Mononuclear cell (primary cell): ENCODE measurements at regions not wholly inside any gene's neighbourhood (a gene's known extent, or its start where the extent isn't known, plus 50 kb on each side); places are given as distances from the start of the nearest gene placed in this dataset.

Experiments
- H3K27me3 ChIP-seq: 2 replicates; pipeline ENCODE4 v1.6.0; 2011; ENCODE audit warnings: low read length, control low read depth; ENCODE audit not compliant: insufficient read depth
- H3K4me1 ChIP-seq: 2 replicates; pipeline ENCODE4 v1.5.1; 2011; ENCODE audit warnings: mild to moderate bottlenecking, low read length, control low read depth; ENCODE audit not compliant: insufficient read depth
- H3K4me3 ChIP-seq: 2 replicates; pipeline ENCODE4 v1.5.1; 2011; ENCODE audit warnings: mild to moderate bottlenecking, low read length, moderate library complexity
- H3K9me3 ChIP-seq: 2 replicates; pipeline ENCODE4 v1.5.1; 2011; ENCODE audit warnings: low read depth, mild to moderate bottlenecking, control low read depth, low read length

DNA sequence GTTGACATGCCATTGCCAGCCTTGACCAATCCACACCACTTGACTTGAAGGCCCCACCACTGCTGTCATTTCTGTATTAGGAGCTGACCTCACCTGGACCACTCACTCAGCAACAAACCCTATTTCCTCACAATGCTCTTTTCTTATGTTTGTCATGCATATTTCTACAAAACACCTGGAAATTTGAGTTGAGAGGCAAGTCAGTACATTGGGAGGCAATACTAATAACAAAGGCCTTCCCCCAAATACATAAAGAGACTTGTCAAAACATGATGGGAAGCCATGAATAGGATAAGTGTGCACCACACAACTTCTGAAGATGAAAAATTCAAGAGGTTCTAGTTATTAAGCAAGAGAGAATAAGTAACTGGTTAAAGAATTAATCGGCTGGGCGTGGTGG is 77.9 kb upstream of the POU2AF2 start:
- no peak overlapping the region for H3K4me3 ChIP-seq
- no peaks in the 10 kb centered on the region for H3K9me3 ChIP-seq
- H3K4me1 ChIP-seq = no peaks in the 10 kb centered on the region
- no peaks in the 10 kb centered on the region for H3K27me3 ChIP-seq

GRCh38 chr11:111166598-111166997 is 78.9 kb upstream of the POU2AF2 start:
- Histone ChIP-seq H3K27me3 (no peaks in the 10 kb centered on the region), H3K4me1 (no peaks in the 10 kb centered on the region), H3K4me3 (no peak overlapping the region), H3K9me3 (no peaks in the 10 kb centered on the region)

DNA sequence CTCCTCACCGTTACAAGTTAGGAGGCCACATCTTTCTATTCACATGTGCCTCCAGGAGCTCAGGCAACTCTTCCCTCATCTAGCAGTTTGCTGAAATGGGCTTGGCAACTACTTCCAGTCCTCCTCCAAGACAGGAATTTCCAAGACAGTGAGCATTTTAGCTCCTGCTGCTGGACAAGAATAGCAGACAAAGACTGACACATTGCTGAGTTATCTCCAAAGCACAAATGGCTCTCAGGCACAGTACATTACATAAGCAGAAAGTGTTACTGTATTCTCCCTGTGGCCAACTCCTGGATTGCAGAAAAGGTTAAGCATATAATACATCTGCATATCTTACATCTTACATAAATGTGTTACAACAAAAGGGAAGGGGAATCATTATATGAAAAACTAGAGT is 83.2 kb upstream of the POU2AF2 start:
- no peaks in the 10 kb centered on the region for H3K4me1 ChIP-seq
- no peak overlapping the region for H3K4me3 ChIP-seq
- H3K27me3 ChIP-seq = no peaks in the 10 kb centered on the region
- H3K9me3 ChIP-seq = no peaks in the 10 kb centered on the region

DNA sequence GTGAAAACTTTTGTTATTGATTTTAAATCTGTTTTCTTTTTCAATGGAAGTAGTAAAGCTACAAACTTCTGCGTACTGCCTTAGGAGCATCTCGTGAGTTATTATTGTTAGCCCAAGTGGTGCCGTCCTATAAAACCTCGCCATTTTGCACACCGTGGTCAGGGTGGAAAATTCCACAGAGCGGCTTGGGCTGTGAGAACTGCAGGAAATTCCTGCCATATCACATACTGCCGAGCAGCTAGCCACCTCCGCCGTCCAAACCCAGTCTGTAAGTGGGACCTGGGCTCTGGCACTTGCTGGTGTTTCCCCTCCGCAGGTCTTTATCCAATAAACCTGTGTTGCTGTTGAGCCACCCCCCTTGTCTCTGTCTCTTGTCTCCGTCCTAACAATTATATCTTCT is 88.0 kb upstream of the POU2AF2 start:
- H3K27me3 ChIP-seq = no peaks in the 10 kb centered on the region
- H3K4me1 ChIP-seq = no peaks in the 10 kb centered on the region
- no peak overlapping the region for H3K4me3 ChIP-seq
- H3K9me3 ChIP-seq = no peaks in the 10 kb centered on the region

GRCh38 chr11:111155021-111155420 is 90.5 kb upstream of the POU2AF2 start:
- Histone ChIP-seq H3K4me1 (no peaks in the 10 kb centered on the region), H3K9me3 (no peaks in the 10 kb centered on the region), H3K4me3 (no peak overlapping the region), H3K27me3 (no peaks in the 10 kb centered on the region)

- Histone ChIP-seq H3K9me3 (no peaks in the 10 kb centered on the region), H3K4me3 (no peak overlapping the region), H3K27me3 (no peaks in the 10 kb centered on the region), H3K4me1 (no peaks in the 10 kb centered on the region)
These were observed 92.3 kb upstream of the POU2AF2 start for GRCh38 chr11:111153194-111153593.

GRCh38 chr11:111148953-111149352 is 96.6 kb upstream of the POU2AF2 start:
- no peaks in the 10 kb centered on the region for H3K9me3 ChIP-seq
- no peak overlapping the region for H3K4me3 ChIP-seq
- no peaks in the 10 kb centered on the region for H3K4me1 ChIP-seq
- no peaks in the 10 kb centered on the region for H3K27me3 ChIP-seq

DNA sequence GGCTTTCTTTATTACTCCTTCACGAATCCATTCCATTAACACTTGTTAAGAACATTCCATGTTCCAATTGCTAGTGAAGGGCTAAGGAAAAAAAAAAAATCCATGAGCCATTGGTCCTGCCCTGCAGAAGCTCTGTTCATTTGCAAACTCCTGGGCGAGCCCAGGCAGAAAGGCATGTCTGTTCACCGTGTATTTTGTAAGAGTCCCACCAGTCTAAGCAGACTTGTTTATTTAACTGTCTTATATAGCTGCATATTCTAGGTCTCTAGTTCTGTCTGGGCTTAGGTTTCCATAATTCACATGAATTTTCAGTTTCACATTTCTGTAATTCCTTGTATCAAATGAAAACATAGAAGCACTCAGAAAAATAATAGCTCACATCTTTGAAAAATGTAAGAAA is 97.4 kb upstream of the POU2AF2 start:
- H3K4me3 ChIP-seq = no peak overlapping the region
- no peaks in the 10 kb centered on the region for H3K9me3 ChIP-seq
- H3K27me3 ChIP-seq = no peaks in the 10 kb centered on the region
- no peaks in the 10 kb centered on the region for H3K4me1 ChIP-seq

DNA sequence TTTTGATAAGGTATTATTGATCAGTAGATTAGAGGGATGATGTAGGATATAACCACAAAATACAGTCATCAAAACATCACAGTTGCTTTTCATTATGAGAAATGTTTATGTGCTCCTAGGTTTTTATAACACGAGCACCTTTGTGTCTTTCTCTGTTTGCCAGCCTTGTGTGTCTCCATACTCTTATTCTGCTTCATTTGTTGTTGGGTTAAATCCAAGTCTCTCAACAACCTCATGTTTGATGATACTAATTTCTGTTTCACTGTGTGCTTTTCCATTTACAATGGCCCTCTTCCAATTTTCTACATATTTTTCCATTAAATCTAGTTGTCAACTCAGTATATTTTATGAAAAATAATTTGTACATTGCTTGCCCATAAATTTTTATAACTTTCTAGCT is 107.7 kb upstream of the POU2AF2 start:
- Histone ChIP-seq H3K4me3 (no peak overlapping the region), H3K9me3 (no peaks in the 10 kb centered on the region), H3K4me1 (no peaks in the 10 kb centered on the region), H3K27me3 (no peaks in the 10 kb centered on the region)

DNA sequence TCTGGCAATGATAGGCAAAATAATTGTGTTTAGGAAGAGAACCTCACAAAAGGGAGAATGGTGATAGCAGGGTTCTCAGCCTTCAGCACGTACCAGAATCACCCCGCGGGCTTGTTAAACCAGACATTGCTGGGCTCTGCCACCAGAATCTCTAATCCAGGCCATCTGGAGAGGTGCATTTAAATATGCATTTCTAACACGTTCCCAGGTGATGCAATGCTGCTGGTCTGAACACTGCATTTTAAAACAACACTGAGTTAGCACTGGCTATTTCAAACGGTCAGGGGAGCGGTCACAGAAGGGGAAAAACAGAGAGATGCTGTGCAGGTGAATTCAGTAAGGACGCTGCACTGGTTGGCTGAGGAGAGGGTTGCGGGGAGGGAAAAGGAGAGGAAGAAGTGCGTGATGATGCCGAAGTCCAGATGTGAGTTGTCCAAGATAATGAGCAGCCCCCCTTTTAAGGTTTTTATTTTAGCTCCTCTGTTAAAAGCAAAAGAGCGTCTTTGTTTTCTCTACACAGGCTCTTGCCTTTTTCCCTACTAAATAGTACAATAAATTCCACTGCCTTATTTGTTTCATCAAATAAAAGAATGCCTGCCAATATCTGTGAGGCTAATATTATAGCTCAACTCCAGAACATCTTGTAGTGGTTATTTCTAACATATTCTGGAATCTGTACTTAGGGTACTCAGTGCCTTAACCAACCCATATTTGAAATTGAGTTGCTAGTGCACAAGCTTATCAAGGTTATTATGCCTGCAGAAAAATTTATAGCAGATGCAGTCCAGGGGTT is 109.6 kb upstream of the POU2AF2 start:
- no peaks in the 10 kb centered on the region for H3K9me3 ChIP-seq
- H3K4me3 ChIP-seq = no peak overlapping the region
- H3K4me1 ChIP-seq = no peaks in the 10 kb centered on the region
- no peaks in the 10 kb centered on the region for H3K27me3 ChIP-seq

- no peaks in the 10 kb centered on the region for H3K27me3 ChIP-seq
- no peaks in the 10 kb centered on the region for H3K4me1 ChIP-seq
- no peaks in the 10 kb centered on the region for H3K9me3 ChIP-seq
- H3K4me3 ChIP-seq = no peak overlapping the region
These were observed 110.4 kb upstream of the POU2AF2 start for GRCh38 chr11:111135101-111135500.

- H3K27me3 ChIP-seq = no peaks in the 10 kb centered on the region
- H3K9me3 ChIP-seq = no peaks in the 10 kb centered on the region
- H3K4me1 ChIP-seq = no peaks in the 10 kb centered on the region
These were observed 117.3 kb upstream of the POU2AF2 start for GRCh38 chr11:111128076-111128870.

DNA sequence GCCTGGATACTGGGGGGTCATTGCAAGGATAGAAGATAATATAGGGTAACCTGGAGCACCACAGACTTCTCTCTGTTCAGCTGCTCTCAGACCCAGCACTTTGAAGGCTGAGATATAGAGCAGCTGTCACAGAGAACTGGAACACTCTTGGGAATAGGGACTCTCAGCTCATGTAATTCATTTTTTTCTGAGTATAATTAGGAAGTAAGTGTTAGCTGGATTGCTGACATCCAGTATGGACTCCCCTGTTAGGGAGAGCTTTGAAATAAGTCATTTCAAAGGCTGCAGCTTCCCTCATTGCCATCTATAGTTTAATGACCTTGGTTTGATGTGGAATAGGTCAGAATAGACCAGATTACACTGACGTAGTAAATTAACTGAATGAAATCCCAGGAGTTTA is 120.8 kb upstream of the POU2AF2 start:
- no peaks in the 10 kb centered on the region for H3K27me3 ChIP-seq
- H3K9me3 ChIP-seq = no peaks in the 10 kb centered on the region
- no peak overlapping the region for H3K4me3 ChIP-seq
- no peaks in the 10 kb centered on the region for H3K4me1 ChIP-seq

More at GRCh38 chr11:111128076-111128870, 117.3 kb upstream of the POU2AF2 start:
- H3K4me3 ChIP-seq = no peak overlapping the region

DNA sequence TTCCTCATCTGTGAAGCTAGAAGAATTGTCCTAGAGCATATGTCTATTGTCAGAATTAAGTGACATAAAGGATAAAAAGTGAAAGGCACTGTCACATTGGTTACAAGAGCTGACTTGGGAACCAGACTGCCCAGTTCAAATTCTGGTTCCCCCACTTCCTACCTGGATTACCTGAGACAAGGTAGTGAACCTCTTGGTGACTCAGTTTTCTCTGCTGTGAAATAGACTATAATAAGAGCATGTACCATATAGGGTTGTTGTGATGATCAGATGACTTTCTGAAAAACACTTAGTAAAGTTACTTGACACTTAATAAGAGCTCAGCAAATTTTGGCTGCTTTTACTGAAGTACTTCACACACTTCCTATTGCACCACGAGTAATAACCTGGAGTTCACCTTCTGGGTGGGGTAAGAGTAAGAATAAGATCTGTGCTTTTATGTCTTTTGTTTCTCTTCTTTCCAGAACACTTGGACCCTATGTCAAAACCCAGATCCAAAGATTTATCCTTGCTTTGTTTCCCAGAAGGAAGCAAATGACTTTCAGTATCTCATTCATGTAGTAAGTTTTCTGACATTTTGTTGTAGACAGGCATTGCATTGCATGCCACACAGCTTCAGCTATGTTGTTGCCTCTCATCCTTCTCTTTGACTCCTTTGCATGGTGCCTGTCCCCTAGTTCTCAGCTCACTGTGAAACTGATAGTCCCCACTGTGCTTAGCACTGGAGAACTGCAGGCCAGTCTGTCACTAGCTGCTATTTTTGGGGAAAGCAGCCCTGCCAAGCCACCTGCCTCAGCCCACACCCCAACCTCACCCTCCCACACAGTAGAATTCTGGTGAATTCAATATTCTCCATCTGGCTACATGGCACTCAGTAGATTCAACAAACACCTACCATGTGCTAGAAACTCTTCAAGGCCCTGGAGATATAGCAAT is 121.8 kb upstream of the POU2AF2 start:
- Histone ChIP-seq H3K4me1 (no peaks in the 10 kb centered on the region), H3K9me3 (no peaks in the 10 kb centered on the region), H3K27me3 (no peaks in the 10 kb centered on the region), H3K4me3 (no peak overlapping the region)
